NT2/D1 (cell line): ENCODE measurements at regions not wholly inside any gene's neighbourhood (a gene's known extent, or its start where the extent isn't known, plus 50 kb on each side); places are given as distances from the start of the nearest gene placed in this dataset.

Experiments
- SUZ12 ChIP-seq: IDR thresholded peaks from 2 replicates; pipeline ENCODE4 v1.6.1; 2011; ENCODE audit not compliant: insufficient read length, insufficient read depth; ENCODE audit errors: extremely low read depth
- YY1 ChIP-seq: IDR thresholded peaks from 2 replicates; pipeline ENCODE4 v1.6.1; 2011; ENCODE audit not compliant: insufficient read length, insufficient read depth
- ZNF274 ChIP-seq: IDR thresholded peaks from 2 replicates; pipeline ENCODE4 v1.6.1; 2011; ENCODE audit warnings: mild to moderate bottlenecking, low read depth, low read length

DNA sequence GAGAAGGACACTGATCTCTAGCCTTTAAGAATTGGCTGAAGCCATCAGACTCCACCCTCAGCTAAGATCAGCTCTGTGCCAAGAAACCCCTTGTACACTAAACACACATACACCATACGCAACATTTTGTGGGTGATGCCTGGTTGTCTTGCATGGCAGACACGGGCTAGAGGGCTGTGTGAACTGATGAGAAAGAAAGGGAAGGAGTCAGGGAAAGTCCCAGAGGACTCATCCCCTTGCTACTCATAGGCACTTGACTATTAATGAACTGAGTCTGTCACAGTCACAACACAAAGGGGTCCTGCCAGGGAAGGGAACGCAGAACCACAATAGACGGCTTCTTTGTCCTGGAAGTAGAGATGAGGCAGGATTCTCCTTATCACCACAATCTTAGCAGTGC is 80.8 kb downstream of the EMP1 start:
- TF ChIP-seq YY1 = no peak
- no peak for TF ChIP-seq ZNF274
- TF ChIP-seq SUZ12 = no peak
